Spleen (tissue), 7 donors: ENCODE measurements at regions not wholly inside any gene's neighbourhood (a gene's known extent, or its start where the extent isn't known, plus 50 kb on each side); places are given as distances from the start of the nearest gene placed in this dataset.

Source experiments
- POLR2A ChIP-seq, 3 donors: fragments of 450-650 bp; IDR thresholded peaks; one replicate each; pipeline ENCODE4 v1.5.1; 2017; ENCODE audit warnings: antibody characterized with exemption in 3 of 3, mild to moderate bottlenecking in 1 of 3
- TF ChIP-seq, protein P1 (sequence below), 11 experiments: fragments of 200-600 bp in 7 of 11; fragments of 450-650 bp in 4 of 11; sonication (generic) in 4 of 11; IDR thresholded peaks in 8 of 11; conservative IDR thresholded peaks in 3 of 11; 1 replicate in 7 of 11; 2 replicates in 4 of 11; pipeline versions ENCODE4 v1.4.0 to v1.8.0; 2016 to 2021; ENCODE audit warnings: antibody characterized with exemption in 11 of 11, inconsistent platforms in 4 of 11, mild to moderate bottlenecking in 1 of 11
- donor health status: DM: no; HTN: no; CAD: no; lungs with moderate emphysema.
- donor health status: DM: no; HTN: no; CAD: no.
- donor health status: DM: no; HTN: no; CAD: no.

DNA sequence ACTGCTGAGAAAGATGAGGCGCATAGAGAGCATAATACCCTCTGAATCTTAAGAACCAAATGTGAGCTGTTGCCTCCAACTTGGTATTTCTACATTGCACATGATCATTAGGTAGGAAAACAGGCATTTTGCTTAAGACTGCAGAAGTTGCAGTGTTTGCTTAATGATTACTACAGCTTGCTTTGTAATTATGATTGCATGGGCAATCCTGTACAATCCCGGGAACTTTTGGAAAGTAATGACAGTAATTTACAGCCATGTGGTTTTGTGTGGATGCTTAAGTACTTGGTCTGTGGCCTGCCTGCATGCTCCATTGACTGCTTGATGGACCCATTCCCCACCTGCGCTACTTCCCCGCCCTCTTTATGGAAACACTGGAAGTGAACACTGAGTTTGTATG, 301.1 kb downstream of the DIPK2A start:
- no peak for TF ChIP-seq POLR2A (IDR thresholded peaks at IDR 0.05)
- TF ChIP-seq, protein P1, sequence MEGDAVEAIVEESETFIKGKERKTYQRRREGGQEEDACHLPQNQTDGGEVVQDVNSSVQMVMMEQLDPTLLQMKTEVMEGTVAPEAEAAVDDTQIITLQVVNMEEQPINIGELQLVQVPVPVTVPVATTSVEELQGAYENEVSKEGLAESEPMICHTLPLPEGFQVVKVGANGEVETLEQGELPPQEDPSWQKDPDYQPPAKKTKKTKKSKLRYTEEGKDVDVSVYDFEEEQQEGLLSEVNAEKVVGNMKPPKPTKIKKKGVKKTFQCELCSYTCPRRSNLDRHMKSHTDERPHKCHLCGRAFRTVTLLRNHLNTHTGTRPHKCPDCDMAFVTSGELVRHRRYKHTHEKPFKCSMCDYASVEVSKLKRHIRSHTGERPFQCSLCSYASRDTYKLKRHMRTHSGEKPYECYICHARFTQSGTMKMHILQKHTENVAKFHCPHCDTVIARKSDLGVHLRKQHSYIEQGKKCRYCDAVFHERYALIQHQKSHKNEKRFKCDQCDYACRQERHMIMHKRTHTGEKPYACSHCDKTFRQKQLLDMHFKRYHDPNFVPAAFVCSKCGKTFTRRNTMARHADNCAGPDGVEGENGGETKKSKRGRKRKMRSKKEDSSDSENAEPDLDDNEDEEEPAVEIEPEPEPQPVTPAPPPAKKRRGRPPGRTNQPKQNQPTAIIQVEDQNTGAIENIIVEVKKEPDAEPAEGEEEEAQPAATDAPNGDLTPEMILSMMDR (IDR thresholded peaks at IDR 0.05 in 8 of 11, conservative IDR thresholded peaks at IDR 0.05 in 3 of 11) = no peak
